Neural cell (in vitro differentiated cells): ENCODE measurements at regions not wholly inside any gene's neighbourhood (a gene's known extent, or its start where the extent isn't known, plus 50 kb on each side); places are given as distances from the start of the nearest gene placed in this dataset.
"Not testable (repeated sequence)": the region's sequence is repeated elsewhere in the genome, so short reads cannot be mapped to it uniquely, and the experiment has no call there.

Experiments
- H2AFZ ChIP-seq: fragments of 200-600, 300-800 bp; sonication (generic), shearing (Covaris generic); 2 replicates; pipeline ENCODE4 v1.6.0; 2014; ENCODE audit warnings: low read depth, mild to moderate bottlenecking, antibody characterized with exemption, low read length, moderate library complexity
- H3F3A ChIP-seq: fragments of 200-600 bp; shearing (Covaris generic); 2 replicates; pipeline ENCODE4 v1.6.1; 2016; ENCODE audit warnings: mild to moderate bottlenecking, moderate library complexity, mixed read lengths, antibody characterized with exemption, low read length; ENCODE audit not compliant: insufficient read depth, poor library complexity, severe bottlenecking
- H3K27ac ChIP-seq: fragments of 200-600, 300-800 bp; sonication (generic), shearing (Covaris generic); 2 replicates; pipeline ENCODE4 v1.5.1; 2014; ENCODE audit warnings: mild to moderate bottlenecking, low read length, moderate library complexity
- H3K27me3 ChIP-seq: fragments of 300-800, 200-600 bp; sonication (generic), shearing (Covaris generic); 2 replicates; pipeline ENCODE4 v1.6.0; 2014; ENCODE audit warnings: mild to moderate bottlenecking, low read depth, low read length, moderate library complexity; ENCODE audit not compliant: insufficient read depth
- H3K36me3 ChIP-seq: fragments of 300-800, 200-600 bp; sonication (generic), shearing (Covaris generic); 2 replicates; pipeline ENCODE4 v1.5.1; 2014; ENCODE audit warnings: mild to moderate bottlenecking, antibody characterized with exemption, low read length, moderate library complexity; ENCODE audit not compliant: insufficient read depth
- H3K4me2 ChIP-seq: fragments of 300-800, 200-600 bp; sonication (generic), shearing (Covaris generic); 2 replicates; pipeline ENCODE4 v1.6.0; 2014; ENCODE audit warnings: mild to moderate bottlenecking, low read length
- H3K4me3 ChIP-seq: fragments of 300-800, 200-600 bp; sonication (generic), shearing (Covaris generic); 2 replicates; pipeline ENCODE4 v1.5.1; 2014; ENCODE audit warnings: mild to moderate bottlenecking, low read length, moderate library complexity
- H3K79me2 ChIP-seq: fragments of 200-600 bp; shearing (Covaris generic); replicated peaks from 2 replicates; pipeline ENCODE4 v1.6.0; 2014; ENCODE audit warnings: mild to moderate bottlenecking, low read length, moderate library complexity; ENCODE audit not compliant: insufficient read depth
- H3K9ac ChIP-seq: fragments of 300-800, 200-600 bp; sonication (generic), shearing (Covaris generic); 2 replicates; pipeline ENCODE4 v1.6.1; 2016; ENCODE audit warnings: mild to moderate bottlenecking, low read length, mixed read lengths
- H3K9me2 ChIP-seq: fragments of 200-600 bp; shearing (Covaris generic); 2 replicates; pipeline ENCODE4 v1.6.1; 2016; ENCODE audit warnings: mild to moderate bottlenecking, low read length, mixed read lengths; ENCODE audit not compliant: insufficient read depth
- H3K9me3 ChIP-seq: fragments of 200-600, 300-800 bp; sonication (generic), shearing (Covaris generic); 2 replicates; pipeline ENCODE4 v1.6.1; 2016; ENCODE audit warnings: mild to moderate bottlenecking, mixed run types, low read length, moderate library complexity, mixed read lengths
- H4K20me1 ChIP-seq: fragments of 200-600 bp; shearing (Covaris generic); 2 replicates; pipeline ENCODE4 v1.6.1; 2016; ENCODE audit warnings: mild to moderate bottlenecking, mixed run types; ENCODE audit not compliant: insufficient read depth
- CTCF ChIP-seq: fragments of 450-650 bp; IDR thresholded peaks from 2 replicates; pipeline ENCODE4 v1.5.1; 2014; ENCODE audit warnings: antibody characterized with exemption, mild to moderate bottlenecking, moderate library complexity; ENCODE audit not compliant: poor library complexity, severe bottlenecking
- EP300 ChIP-seq: fragments of 450-650 bp; conservative IDR thresholded peaks from 2 replicates; pipeline ENCODE4 v1.6.1; 2014; ENCODE audit warnings: antibody characterized with exemption, mild to moderate bottlenecking, moderate library complexity; ENCODE audit not compliant: poor library complexity, severe bottlenecking
- EZH2 ChIP-seq: fragments of 200-600, 300-800 bp; shearing (Covaris generic), sonication (generic); IDR thresholded peaks from 2 replicates; pipeline ENCODE4 v1.6.1; 2014; ENCODE audit warnings: antibody characterized with exemption, low read length, borderline replicate concordance, mild to moderate bottlenecking; ENCODE audit not compliant: insufficient read depth, poor library complexity, severe bottlenecking
- MXI1 ChIP-seq: fragments of 450-650 bp; conservative IDR thresholded peaks from 2 replicates; pipeline ENCODE4 v1.6.1; 2014; ENCODE audit warnings: antibody characterized with exemption, mild to moderate bottlenecking; ENCODE audit not compliant: poor library complexity, severe bottlenecking
- POLR2AphosphoS5 ChIP-seq: IDR thresholded peaks from 2 replicates; pipeline ENCODE4 v1.6.1; 2012
- RAD21 ChIP-seq: fragments of 450-650 bp; conservative IDR thresholded peaks from 2 replicates; pipeline ENCODE4 v1.6.1; 2014; ENCODE audit warnings: antibody characterized with exemption, mild to moderate bottlenecking, moderate library complexity
- REST ChIP-seq: IDR thresholded peaks from 2 replicates; pipeline ENCODE4 v1.6.1; 2012; ENCODE audit warnings: borderline replicate concordance
- SMC3 ChIP-seq: fragments of 450-650 bp; conservative IDR thresholded peaks from 2 replicates; pipeline ENCODE4 v1.6.1; 2014; ENCODE audit warnings: antibody characterized with exemption, mild to moderate bottlenecking, moderate library complexity; ENCODE audit not compliant: poor library complexity
- TAF1 ChIP-seq: IDR thresholded peaks from 2 replicates; pipeline ENCODE4 v1.6.1; 2012; ENCODE audit warnings: low read depth

- no peaks in the 10 kb centered on the region for H3F3A ChIP-seq
- no peaks in the 10 kb centered on the region for H3K79me2 ChIP-seq
- H3K9me3 ChIP-seq: no peaks in the 10 kb centered on the region
- H4K20me1 ChIP-seq: no peaks in the 10 kb centered on the region
- H3K27ac ChIP-seq: no peak overlapping the region
- TF ChIP-seq RAD21 (no peak), MXI1 (no peak), REST (no peak), CTCF (no peak), TAF1 (no peak), POLR2AphosphoS5 (no peak), EZH2 (no peak), SMC3 (no peak), EP300 (no peak)
- no peaks in the 10 kb centered on the region for H3K27me3 ChIP-seq
- H3K4me3 ChIP-seq: no peak overlapping the region
- no peaks in the 10 kb centered on the region for H3K9me2 ChIP-seq
- H3K9ac ChIP-seq: no peak overlapping the region
- no peak overlapping the region for H2AFZ ChIP-seq
- no peaks in the 10 kb centered on the region for H3K36me3 ChIP-seq
- no peak overlapping the region for H3K4me2 ChIP-seq
Observed at GRCh38 chr10:25748509-25748908, 185.5 kb upstream of the MYO3A start.

- Histone ChIP-seq H3K27me3 (no peaks in the 10 kb centered on the region), H3K4me2 (no peak overlapping the region), H3K27ac (no peak overlapping the region), H2AFZ (no peak overlapping the region), H3K9me3 (no peaks in the 10 kb centered on the region), H3K4me3 (no peak overlapping the region), H3K9me2 (no peaks in the 10 kb centered on the region), H3K9ac (no peak overlapping the region), H3F3A (peaks cover 5% of the 10 kb centered on the region), H4K20me1 (no peaks in the 10 kb centered on the region), H3K36me3 (no peaks in the 10 kb centered on the region), H3K79me2 (no peaks in the 10 kb centered on the region)
- TF ChIP-seq RAD21 (no peak), TAF1 (no peak), EP300 (no peak), MXI1 (no peak), REST (no peak), POLR2AphosphoS5 (no peak), EZH2 (no peak), CTCF (no peak), SMC3 (no peak)
Observed at GRCh38 chr10:25753776-25754175, 180.3 kb upstream of the MYO3A start.

DNA sequence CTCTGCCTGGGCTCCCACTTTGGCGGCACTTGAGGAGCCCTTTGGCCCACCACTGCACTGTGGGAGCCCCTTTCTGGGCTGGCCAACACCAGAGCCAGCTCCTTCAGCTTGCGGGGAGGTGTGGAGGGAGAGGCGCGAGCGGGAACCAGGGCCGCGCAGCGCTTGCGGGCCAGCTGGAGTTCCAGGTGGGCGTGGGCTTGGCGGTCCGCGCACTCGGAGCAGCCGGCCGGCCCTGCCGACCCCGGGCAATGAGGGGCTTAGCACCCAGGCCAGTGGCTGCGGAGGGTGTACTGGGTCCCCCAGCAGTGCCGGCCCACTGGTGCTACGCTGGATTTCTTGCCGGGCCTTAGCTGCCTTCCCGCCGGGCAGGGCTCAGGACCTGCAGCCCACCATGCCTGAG lies 178.2 kb upstream of the MYO3A start:
- H3K27ac ChIP-seq, H3K4me3 ChIP-seq, H2AFZ ChIP-seq, H3K4me2 ChIP-seq, H3K36me3 ChIP-seq, H3K9me2 ChIP-seq, H3K79me2 ChIP-seq, H3K9ac ChIP-seq, H4K20me1 ChIP-seq, H3K9me3 ChIP-seq, H3F3A ChIP-seq, H3K27me3 ChIP-seq: not testable (repeated sequence)
